ENCODE measurements at regions not wholly inside any gene's neighbourhood (a gene's known extent, or its start where the extent isn't known, plus 50 kb on each side); places are given as distances from the start of the nearest gene placed in this dataset.

GRCh38 chr10:94220717-94221116, 142.0 kb downstream of the NOC3L start:
- no peak for DNase-seq (ENCODE audit: low read depth in 1 of 2, low spot score in 1 of 2)
- TF ChIP-seq POLR2AphosphoS5 (IDR thresholded peaks at IDR 0.05; ENCODE audit: low read depth), result no peak
- TF ChIP-seq GABPA (IDR thresholded peaks at IDR 0.05; ENCODE audit: low read depth), result no peak
- no peaks in the 10 kb centered on the region for H3K27me3 ChIP-seq (ENCODE audit: insufficient read depth, poor library complexity, severe bottlenecking)
- H3K4me3 ChIP-seq (replicated peaks; ENCODE audit: insufficient read depth, low read length), result no peak overlapping the region
- H3K27ac ChIP-seq (replicated peaks), result no peak overlapping the region

GRCh38 chr10:94223702-94224370, 138.9 kb downstream of the NOC3L start:
- Histone ChIP-seq H3K4me3 (replicated peaks; ENCODE audit: insufficient read depth, low read length) (no peak overlapping the region), H3K27me3 (ENCODE audit: insufficient read depth, poor library complexity, severe bottlenecking) (no peaks in the 10 kb centered on the region), H3K27ac (replicated peaks) (no peak overlapping the region)
- TF ChIP-seq GABPA (IDR thresholded peaks at IDR 0.05; ENCODE audit: low read depth), result no peak
- no peak for TF ChIP-seq SPI1 (IDR thresholded peaks at IDR 0.05; ENCODE audit: borderline replicate concordance, low read depth)
- no peak for TF ChIP-seq CTCF (IDR thresholded peaks at IDR 0.05; ENCODE audit: insufficient read depth, low read length)
- no peak for TF ChIP-seq REST (IDR thresholded peaks at IDR 0.05; ENCODE audit: insufficient replicate concordance, low read depth)
- no peak for TF ChIP-seq POLR2AphosphoS5 (IDR thresholded peaks at IDR 0.05; ENCODE audit: low read depth)
- DNase-seq (ENCODE audit: low read depth in 1 of 2, low spot score in 1 of 2), result no peak

- TF ChIP-seq SPI1 (IDR thresholded peaks at IDR 0.05; ENCODE audit: borderline replicate concordance, low read depth), result no peak
- no peak for DNase-seq (ENCODE audit: low read depth in 1 of 2, low spot score in 1 of 2)
- no peak overlapping the region for H3K27ac ChIP-seq (replicated peaks)
- no peaks in the 10 kb centered on the region for H3K27me3 ChIP-seq (ENCODE audit: insufficient read depth, poor library complexity, severe bottlenecking)
- no peak overlapping the region for H3K4me3 ChIP-seq (replicated peaks; ENCODE audit: insufficient read depth, low read length)
Observed at GRCh38 chr10:94224656-94225055, 138.1 kb downstream of the NOC3L start.

- H3K4me3 ChIP-seq (replicated peaks; ENCODE audit: insufficient read depth, low read length), result no peak overlapping the region
- no peaks in the 10 kb centered on the region for H3K27me3 ChIP-seq (ENCODE audit: insufficient read depth, poor library complexity, severe bottlenecking)
- DNase-seq (ENCODE audit: low read depth in 1 of 2, low spot score in 1 of 2), result no peak
- H3K27ac ChIP-seq (replicated peaks), result no peak overlapping the region
- TF ChIP-seq POLR2AphosphoS5 (IDR thresholded peaks at IDR 0.05; ENCODE audit: low read depth), result no peak
- TF ChIP-seq REST (IDR thresholded peaks at IDR 0.05; ENCODE audit: insufficient replicate concordance, low read depth), result no peak
- no peak for TF ChIP-seq SPI1 (IDR thresholded peaks at IDR 0.05; ENCODE audit: borderline replicate concordance, low read depth)
- no peak for TF ChIP-seq GABPA (IDR thresholded peaks at IDR 0.05; ENCODE audit: low read depth)
- no peak for TF ChIP-seq CTCF (IDR thresholded peaks at IDR 0.05; ENCODE audit: insufficient read depth, low read length)
Observed at GRCh38 chr10:94225589-94225988, 137.2 kb downstream of the NOC3L start.
